GM12891 (cell line): ENCODE measurements at regions not wholly inside any gene's neighbourhood (a gene's known extent, or its start where the extent isn't known, plus 50 kb on each side); places are given as distances from the start of the nearest gene placed in this dataset.

Experiments used
- POLR2A ChIP-seq: IDR thresholded peaks from 2 replicates; pipeline ENCODE4 v1.6.1; 2011; ENCODE audit warnings: low read depth, low read length, control low read depth
- POLR2AphosphoS5 ChIP-seq: IDR thresholded peaks from 2 replicates; pipeline ENCODE4 v1.6.1; 2011; ENCODE audit warnings: low read depth, low read length, control low read depth
- POU2F2 ChIP-seq: IDR thresholded peaks from 2 replicates; pipeline ENCODE4 v1.6.1; 2011; ENCODE audit warnings: low read depth, mild to moderate bottlenecking, control low read depth, low read length, moderate library complexity
- SPI1 ChIP-seq: IDR thresholded peaks from 2 replicates; pipeline ENCODE4 v1.6.1; 2011; ENCODE audit warnings: low read depth, low read length, control low read depth
- TAF1 ChIP-seq: IDR thresholded peaks from 2 replicates; pipeline ENCODE4 v1.6.1; 2011; ENCODE audit warnings: low read depth, low read length, control low read depth

DNA sequence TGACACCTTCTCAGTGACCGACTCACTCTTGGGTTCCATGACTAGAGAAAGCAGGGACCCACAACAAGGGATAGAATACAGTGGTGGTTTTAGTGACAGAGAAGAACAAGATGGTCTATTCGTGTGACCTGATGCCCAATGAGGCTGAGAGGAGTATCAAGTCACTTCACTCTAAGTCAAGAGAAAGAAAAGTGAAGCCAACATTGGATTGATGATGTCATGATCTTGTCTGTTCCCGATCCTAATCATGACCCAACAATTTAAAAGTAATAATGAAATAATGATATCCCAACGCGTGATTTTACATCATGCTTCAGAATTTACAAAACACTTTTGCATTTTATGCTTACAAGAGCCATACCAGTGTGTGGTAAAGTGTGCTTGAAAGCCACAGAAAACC is 155.6 kb upstream of the POU3F3 start:
- TF ChIP-seq SPI1 (no peak), POLR2A (no peak), POLR2AphosphoS5 (no peak), POU2F2 (no peak), TAF1 (no peak)
